ENCODE measurements at regions not wholly inside any gene's neighbourhood (a gene's known extent, or its start where the extent isn't known, plus 50 kb on each side); places are given as distances from the start of the nearest gene placed in this dataset.

GRCh38 chr20:24334830-24335229 is 134.6 kb upstream of the SYNDIG1 start:
- POLR2A ChIA-PET: no interaction called here
- no peaks in the 10 kb centered on the region for H3K9me3 ChIP-seq (ENCODE audit: control insufficient read depth, insufficient read depth, low read length)
- DNase-seq (ENCODE audit: low read depth, low spot score): no peak
- TF ChIP-seq CTCF (IDR thresholded peaks at IDR 0.05; ENCODE audit: low read depth, low read length): no peak
- peaks cover 2% of the 10 kb centered on the region for H3K27me3 ChIP-seq (ENCODE audit: control insufficient read depth, insufficient read depth, low read length)
- no peak overlapping the region for H3K4me3 ChIP-seq (ENCODE audit: low read depth, low read length)
- CTCF ChIA-PET: no interaction called here
- H3K27ac ChIP-seq (ENCODE audit: low read depth, low read length): no peak overlapping the region

GRCh38 chr20:24332956-24333355 is 136.5 kb upstream of the SYNDIG1 start:
- DNase-seq (ENCODE audit: low read depth, low spot score): no peak
- Histone ChIP-seq H3K27me3 (ENCODE audit: control insufficient read depth, insufficient read depth, low read length) (peaks cover 2% of the 10 kb centered on the region), H3K4me3 (ENCODE audit: low read depth, low read length) (no peak overlapping the region), H3K27ac (ENCODE audit: low read depth, low read length) (no peak overlapping the region), H3K9me3 (ENCODE audit: control insufficient read depth, insufficient read depth, low read length) (no peaks in the 10 kb centered on the region)
- CTCF ChIA-PET: no interaction called here
- POLR2A ChIA-PET: no interaction called here
- TF ChIP-seq CTCF (IDR thresholded peaks at IDR 0.05; ENCODE audit: low read depth, low read length): no peak

GRCh38 chr20:24331939-24332338 is 137.5 kb upstream of the SYNDIG1 start:
- ChIA-PET CTCF (no interaction called here), POLR2A (no interaction called here)
- H3K27me3 ChIP-seq (ENCODE audit: control insufficient read depth, insufficient read depth, low read length): peaks cover 2% of the 10 kb centered on the region
- H3K9me3 ChIP-seq (ENCODE audit: control insufficient read depth, insufficient read depth, low read length): no peaks in the 10 kb centered on the region
- DNase-seq (ENCODE audit: low read depth, low spot score): no peak
- no peak overlapping the region for H3K4me3 ChIP-seq (ENCODE audit: low read depth, low read length)
- TF ChIP-seq CTCF (IDR thresholded peaks at IDR 0.05; ENCODE audit: low read depth, low read length): no peak
- H3K27ac ChIP-seq (ENCODE audit: low read depth, low read length): no peak overlapping the region

- Histone ChIP-seq H3K27me3 (ENCODE audit: control insufficient read depth, insufficient read depth, low read length) (peaks cover 2% of the 10 kb centered on the region), H3K9me3 (ENCODE audit: control insufficient read depth, insufficient read depth, low read length) (no peaks in the 10 kb centered on the region), H3K4me3 (ENCODE audit: low read depth, low read length) (no peak overlapping the region), H3K27ac (ENCODE audit: low read depth, low read length) (no peak overlapping the region)
- no peak for DNase-seq (ENCODE audit: low read depth, low spot score)
- CTCF ChIA-PET: no interaction called here
- TF ChIP-seq CTCF (IDR thresholded peaks at IDR 0.05; ENCODE audit: low read depth, low read length): no peak
- POLR2A ChIA-PET: no interaction called here
These were observed 140.5 kb upstream of the SYNDIG1 start for GRCh38 chr20:24328901-24329300.

- H3K9me3 ChIP-seq (ENCODE audit: control insufficient read depth, insufficient read depth, low read length): no peaks in the 10 kb centered on the region
- CTCF ChIA-PET: no interaction called here
- no peak overlapping the region for H3K27ac ChIP-seq (ENCODE audit: low read depth, low read length)
- no peak for TF ChIP-seq CTCF (IDR thresholded peaks at IDR 0.05; ENCODE audit: low read depth, low read length)
- H3K4me3 ChIP-seq (ENCODE audit: low read depth, low read length): no peak overlapping the region
- DNase-seq (ENCODE audit: low read depth, low spot score): no peak
- H3K27me3 ChIP-seq (ENCODE audit: control insufficient read depth, insufficient read depth, low read length): no peaks in the 10 kb centered on the region
- POLR2A ChIA-PET: no interaction called here
These were observed 147.5 kb upstream of the SYNDIG1 start for GRCh38 chr20:24321973-24322372.
